ENCODE measurements at regions not wholly inside any gene's neighbourhood (a gene's known extent, or its start where the extent isn't known, plus 50 kb on each side); places are given as distances from the start of the nearest gene placed in this dataset.

DNA sequence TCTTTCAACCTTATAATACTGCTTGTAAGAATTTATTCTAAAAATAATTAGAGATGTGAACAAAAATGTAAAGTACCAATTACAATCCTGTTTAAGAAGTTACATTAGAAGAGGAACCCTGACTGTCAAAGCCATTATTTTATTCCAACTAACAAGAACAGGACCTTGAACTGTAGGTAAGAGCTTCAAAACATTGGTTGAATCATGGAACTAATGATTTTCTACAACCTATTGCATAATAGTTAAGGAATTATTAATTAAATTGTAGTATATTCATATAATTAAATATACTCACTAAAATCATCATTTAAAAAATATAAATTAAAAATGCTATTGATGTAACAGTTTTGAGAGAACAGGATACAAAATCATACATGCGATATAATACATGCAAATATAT lies 649.4 kb upstream of the KIRREL3 start:
- no peaks in the 10 kb centered on the region for H3K36me3 ChIP-seq (ENCODE audit: control insufficient read depth in 2 of 2, insufficient read depth in 2 of 2, low read length in 1 of 2)
- WGBS, 2 donors: 93 to 100% methylated on average over 1 of the region's 1 CpG
- no peaks in the 10 kb centered on the region for H3K27me3 ChIP-seq (ENCODE audit: control insufficient read depth in 1 of 2, insufficient read depth in 2 of 2, low read length in 2 of 2)
- H3K9me3 ChIP-seq (ENCODE audit: control insufficient read depth in 2 of 2, insufficient read depth in 1 of 2, low read depth in 1 of 2, low read length in 1 of 2): peaks cover 0 to 2% of the 10 kb centered on the region in 2 donors
- H3K4me1 ChIP-seq (ENCODE audit: control insufficient read depth in 2 of 2, insufficient read depth in 2 of 2, low read length in 1 of 2): no peaks in the 10 kb centered on the region
- H3K27ac ChIP-seq (ENCODE audit: low read depth in 2 of 2, low read length in 1 of 2): no peak overlapping the region
- H3K4me3 ChIP-seq (ENCODE audit: low read depth in 1 of 2, low read length in 2 of 2): no peak overlapping the region

GRCh38 chr11:127649071-127649470 lies 648.5 kb upstream of the KIRREL3 start:
- peaks cover 0 to 2% of the 10 kb centered on the region in 2 donors for H3K9me3 ChIP-seq (ENCODE audit: control insufficient read depth in 2 of 2, insufficient read depth in 1 of 2, low read depth in 1 of 2, low read length in 1 of 2)
- no peaks in the 10 kb centered on the region for H3K4me1 ChIP-seq (ENCODE audit: control insufficient read depth in 2 of 2, insufficient read depth in 2 of 2, low read length in 1 of 2)
- 45 to 61% methylated on average over 2 of the region's 2 CpGs for WGBS, 2 donors
- H3K36me3 ChIP-seq (ENCODE audit: control insufficient read depth in 2 of 2, insufficient read depth in 2 of 2, low read length in 1 of 2): no peaks in the 10 kb centered on the region
- H3K27ac ChIP-seq (ENCODE audit: low read depth in 2 of 2, low read length in 1 of 2): no peak overlapping the region
- H3K27me3 ChIP-seq (ENCODE audit: control insufficient read depth in 1 of 2, insufficient read depth in 2 of 2, low read length in 2 of 2): no peaks in the 10 kb centered on the region
- H3K4me3 ChIP-seq (ENCODE audit: low read depth in 1 of 2, low read length in 2 of 2): no peak overlapping the region

DNA sequence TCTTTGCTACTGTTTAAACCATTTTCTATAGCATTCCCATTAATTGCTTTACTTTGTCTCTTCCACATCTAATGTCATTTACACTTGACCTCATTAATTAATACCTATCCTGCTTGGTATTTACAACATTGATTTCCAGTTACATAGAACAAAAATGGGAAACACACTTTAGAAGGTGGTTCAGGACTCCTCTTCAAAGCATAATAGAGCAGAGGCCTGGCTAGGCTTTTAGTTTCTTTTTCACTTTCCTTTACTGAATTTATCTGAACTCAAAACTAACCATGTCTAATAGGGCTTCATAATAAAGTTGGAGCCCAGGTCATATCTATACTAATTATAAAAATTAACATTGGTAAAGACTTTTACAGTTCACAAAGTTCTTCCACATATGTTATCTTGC lies 648.0 kb upstream of the KIRREL3 start:
- H3K4me1 ChIP-seq (ENCODE audit: control insufficient read depth in 2 of 2, insufficient read depth in 2 of 2, low read length in 1 of 2): no peaks in the 10 kb centered on the region
- peaks cover 0 to 2% of the 10 kb centered on the region in 2 donors for H3K9me3 ChIP-seq (ENCODE audit: control insufficient read depth in 2 of 2, insufficient read depth in 1 of 2, low read depth in 1 of 2, low read length in 1 of 2)
- H3K4me3 ChIP-seq (ENCODE audit: low read depth in 1 of 2, low read length in 2 of 2): no peak overlapping the region
- H3K36me3 ChIP-seq (ENCODE audit: control insufficient read depth in 2 of 2, insufficient read depth in 2 of 2, low read length in 1 of 2): no peaks in the 10 kb centered on the region
- H3K27ac ChIP-seq (ENCODE audit: low read depth in 2 of 2, low read length in 1 of 2): no peak overlapping the region
- H3K27me3 ChIP-seq (ENCODE audit: control insufficient read depth in 1 of 2, insufficient read depth in 2 of 2, low read length in 2 of 2): no peaks in the 10 kb centered on the region

- no peak overlapping the region for H3K27ac ChIP-seq (ENCODE audit: low read depth in 2 of 2, low read length in 1 of 2)
- 93 to 95% methylated on average over 4 of the region's 4 CpGs for WGBS, 2 donors
- no peaks in the 10 kb centered on the region for H3K27me3 ChIP-seq (ENCODE audit: control insufficient read depth in 1 of 2, insufficient read depth in 2 of 2, low read length in 2 of 2)
- no peaks in the 10 kb centered on the region for H3K4me1 ChIP-seq (ENCODE audit: control insufficient read depth in 2 of 2, insufficient read depth in 2 of 2, low read length in 1 of 2)
- no peaks in the 10 kb centered on the region for H3K36me3 ChIP-seq (ENCODE audit: control insufficient read depth in 2 of 2, insufficient read depth in 2 of 2, low read length in 1 of 2)
- H3K9me3 ChIP-seq (ENCODE audit: control insufficient read depth in 2 of 2, insufficient read depth in 1 of 2, low read depth in 1 of 2, low read length in 1 of 2): peaks cover 0 to 2% of the 10 kb centered on the region in 2 donors
- H3K4me3 ChIP-seq (ENCODE audit: low read depth in 1 of 2, low read length in 2 of 2): no peak overlapping the region
Measured at GRCh38 chr11:127644366-127644765, 643.8 kb upstream of the KIRREL3 start.

DNA sequence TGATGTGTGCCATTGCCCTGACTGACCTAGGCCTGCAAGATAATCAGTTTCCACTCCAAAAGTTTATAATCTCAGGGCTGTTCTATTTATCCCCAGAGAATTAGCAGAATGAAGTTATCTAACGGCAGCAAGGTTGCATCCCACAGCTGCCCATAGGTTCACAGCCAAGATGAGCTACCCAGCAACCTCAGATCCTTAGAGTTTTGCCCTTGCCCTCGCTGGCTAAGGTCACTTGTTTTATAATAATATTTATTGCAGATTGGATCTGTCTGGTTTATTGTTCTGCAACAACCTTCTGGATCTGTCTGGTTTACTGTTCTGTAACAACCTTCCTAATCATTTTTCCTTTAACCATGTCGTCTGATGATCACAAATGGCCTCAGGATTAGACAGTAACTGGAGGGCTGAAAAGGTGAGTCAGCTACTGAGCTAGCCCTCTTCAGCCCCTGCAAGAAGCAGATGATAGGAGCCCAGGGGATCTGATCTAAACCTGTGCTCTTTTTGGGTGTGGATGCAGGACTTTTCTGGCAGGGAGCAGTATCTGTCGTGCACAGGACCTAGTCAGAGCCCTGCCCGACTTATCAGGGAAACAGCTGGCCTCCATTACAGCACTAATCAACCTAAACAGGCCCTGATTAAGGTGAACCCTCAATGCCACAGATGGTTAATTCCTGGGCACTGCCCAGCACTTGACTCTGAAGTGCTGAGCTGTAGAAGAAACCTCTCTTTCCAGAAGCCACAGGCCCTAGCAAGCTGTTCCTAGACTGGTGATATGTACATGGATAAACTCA lies 642.9 kb upstream of the KIRREL3 start:
- 60 to 62% methylated on average over 5 of the region's 5 CpGs for WGBS, 2 donors
- peaks cover 0 to 2% of the 10 kb centered on the region in 2 donors for H3K9me3 ChIP-seq (ENCODE audit: control insufficient read depth in 2 of 2, insufficient read depth in 1 of 2, low read depth in 1 of 2, low read length in 1 of 2)
- H3K27me3 ChIP-seq (ENCODE audit: control insufficient read depth in 1 of 2, insufficient read depth in 2 of 2, low read length in 2 of 2): no peaks in the 10 kb centered on the region
- no peak overlapping the region for H3K27ac ChIP-seq (ENCODE audit: low read depth in 2 of 2, low read length in 1 of 2)
- no peaks in the 10 kb centered on the region for H3K36me3 ChIP-seq (ENCODE audit: control insufficient read depth in 2 of 2, insufficient read depth in 2 of 2, low read length in 1 of 2)
- H3K4me1 ChIP-seq (ENCODE audit: control insufficient read depth in 2 of 2, insufficient read depth in 2 of 2, low read length in 1 of 2): no peaks in the 10 kb centered on the region
- no peak overlapping the region for H3K4me3 ChIP-seq (ENCODE audit: low read depth in 1 of 2, low read length in 2 of 2)

DNA sequence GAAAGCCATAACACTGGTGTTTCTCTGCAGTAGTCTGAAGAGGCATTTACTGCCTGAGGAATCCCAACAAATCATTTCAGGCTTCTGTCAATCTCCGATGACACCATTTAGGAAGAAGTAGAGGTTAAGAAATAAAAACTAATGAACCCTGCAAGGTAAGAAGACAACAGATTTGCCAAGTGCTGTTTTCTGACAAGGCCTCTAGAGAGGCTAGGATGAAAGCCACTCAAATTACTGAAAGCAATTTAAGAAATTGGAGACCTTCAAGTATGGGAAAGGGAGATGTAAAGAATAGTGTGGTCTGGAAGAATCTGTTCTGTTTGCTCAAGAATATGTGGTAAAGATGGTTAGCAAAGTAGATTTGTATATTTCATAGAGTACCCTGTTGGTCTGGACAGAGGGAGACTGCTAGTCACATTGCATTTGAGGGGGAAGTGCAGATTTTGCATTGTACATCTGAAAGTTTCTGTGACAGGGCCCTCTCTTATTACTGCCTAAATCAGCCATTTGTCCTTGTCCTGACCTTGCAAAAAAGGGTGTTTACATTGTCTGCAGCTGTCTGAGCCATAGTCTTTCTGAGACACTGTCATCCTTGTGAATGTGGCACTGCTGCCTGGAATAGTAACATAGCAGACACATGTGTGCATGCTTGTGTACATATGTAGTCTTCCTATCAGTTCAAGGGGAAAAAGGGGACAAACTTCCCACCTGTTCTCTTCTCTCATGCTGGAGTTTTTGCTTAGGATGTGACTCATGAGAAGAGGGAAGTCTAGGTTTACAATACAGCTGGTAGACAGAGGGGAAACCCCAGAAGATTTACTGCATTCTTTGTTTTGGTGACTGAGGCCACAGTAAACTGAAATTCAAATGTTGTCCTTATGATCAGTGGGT lies 640.2 kb upstream of the KIRREL3 start:
- Histone ChIP-seq H3K27ac (ENCODE audit: low read depth in 2 of 2, low read length in 1 of 2) (no peak overlapping the region), H3K4me3 (ENCODE audit: low read depth in 1 of 2, low read length in 2 of 2) (no peak overlapping the region), H3K9me3 (ENCODE audit: control insufficient read depth in 2 of 2, insufficient read depth in 1 of 2, low read depth in 1 of 2, low read length in 1 of 2) (peaks cover 0 to under 1% of the 10 kb centered on the region in 2 donors), H3K4me1 (ENCODE audit: control insufficient read depth in 2 of 2, insufficient read depth in 2 of 2, low read length in 1 of 2) (no peaks in the 10 kb centered on the region), H3K27me3 (ENCODE audit: control insufficient read depth in 1 of 2, insufficient read depth in 2 of 2, low read length in 2 of 2) (no peaks in the 10 kb centered on the region), H3K36me3 (ENCODE audit: control insufficient read depth in 2 of 2, insufficient read depth in 2 of 2, low read length in 1 of 2) (no peaks in the 10 kb centered on the region)
- WGBS, 2 donors: 91 to 95% methylated on average over 1 of the region's 1 CpG

GRCh38 chr11:127639916-127640315 lies 639.3 kb upstream of the KIRREL3 start:
- H3K4me3 ChIP-seq (ENCODE audit: low read depth in 1 of 2, low read length in 2 of 2): no peak overlapping the region
- 47 to 60% methylated on average over 2 of the region's 2 CpGs for WGBS, 2 donors
- H3K36me3 ChIP-seq (ENCODE audit: control insufficient read depth in 2 of 2, insufficient read depth in 2 of 2, low read length in 1 of 2): no peaks in the 10 kb centered on the region
- H3K4me1 ChIP-seq (ENCODE audit: control insufficient read depth in 2 of 2, insufficient read depth in 2 of 2, low read length in 1 of 2): no peaks in the 10 kb centered on the region
- H3K27ac ChIP-seq (ENCODE audit: low read depth in 2 of 2, low read length in 1 of 2): no peak overlapping the region
- H3K27me3 ChIP-seq (ENCODE audit: control insufficient read depth in 1 of 2, insufficient read depth in 2 of 2, low read length in 2 of 2): no peaks in the 10 kb centered on the region
- no peaks in the 10 kb centered on the region for H3K9me3 ChIP-seq (ENCODE audit: control insufficient read depth in 2 of 2, insufficient read depth in 1 of 2, low read depth in 1 of 2, low read length in 1 of 2)

DNA sequence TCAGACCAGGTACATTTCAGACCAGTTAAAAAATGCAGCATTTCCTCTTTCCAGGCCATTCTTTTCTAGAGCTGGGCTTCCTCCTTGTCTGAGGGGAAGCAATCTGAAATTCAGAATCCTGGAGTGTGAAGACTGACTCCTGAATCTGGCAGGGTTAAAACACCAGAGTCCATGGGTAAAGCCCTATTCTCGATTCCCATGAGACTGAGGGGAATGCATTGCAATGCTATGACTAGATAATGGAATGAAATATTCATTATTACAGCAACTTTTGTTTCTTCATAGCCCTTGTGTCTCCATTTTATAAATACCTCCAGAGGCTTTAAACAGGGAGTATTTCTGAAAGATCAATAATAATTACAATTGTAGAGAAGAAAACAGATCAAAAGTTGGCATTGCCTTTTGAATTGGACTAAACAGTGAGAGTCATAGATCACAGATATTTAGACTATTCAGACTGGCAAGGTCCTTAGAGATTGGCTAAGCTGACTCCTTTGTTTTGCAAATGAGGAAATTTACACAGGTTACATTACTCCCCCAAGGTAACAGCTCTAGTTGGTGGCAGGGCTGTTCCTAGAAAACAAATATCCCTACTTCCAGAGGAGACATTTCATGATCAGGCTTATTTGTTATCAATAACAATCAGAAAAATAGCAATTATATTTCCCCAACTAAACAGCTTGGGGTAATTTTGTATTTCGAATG lies 632.6 kb upstream of the KIRREL3 start:
- H3K27me3 ChIP-seq (ENCODE audit: control insufficient read depth in 1 of 2, insufficient read depth in 2 of 2, low read length in 2 of 2): no peaks in the 10 kb centered on the region
- 59 to 68% methylated on average over 2 of the region's 2 CpGs for WGBS, 2 donors

DNA sequence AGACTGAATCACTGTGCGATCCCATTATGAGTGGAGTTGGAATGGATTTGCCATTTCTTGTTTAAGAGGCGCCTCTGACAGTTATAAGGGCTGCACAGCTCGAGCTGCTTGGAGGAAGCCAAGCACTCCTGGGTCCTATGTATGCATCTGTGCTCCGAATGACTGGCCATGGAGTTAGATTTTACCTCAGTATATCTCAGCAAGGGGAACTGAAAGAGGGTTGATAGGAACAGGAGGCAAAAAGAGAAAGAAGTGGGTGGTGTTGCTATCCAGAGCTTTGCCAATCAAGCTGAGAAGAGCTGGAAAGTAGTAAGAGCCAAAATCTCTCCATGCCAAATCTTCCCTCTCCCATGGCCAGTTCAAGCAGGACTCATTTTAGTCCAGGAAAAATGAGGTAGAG lies 632.0 kb upstream of the KIRREL3 start:
- no peak overlapping the region for H3K27ac ChIP-seq (ENCODE audit: low read depth in 2 of 2, low read length in 1 of 2)
- H3K36me3 ChIP-seq (ENCODE audit: control insufficient read depth in 2 of 2, insufficient read depth in 2 of 2, low read length in 1 of 2): no peaks in the 10 kb centered on the region
- whole genome bisulfite sequencing, 2 donors: 69 to 71% methylated on average over 4 of the region's 4 CpGs
- no peak overlapping the region for H3K4me3 ChIP-seq (ENCODE audit: low read depth in 1 of 2, low read length in 2 of 2)
- peaks cover 3 to 4% of the 10 kb centered on the region in 2 donors for H3K9me3 ChIP-seq (ENCODE audit: control insufficient read depth in 2 of 2, insufficient read depth in 1 of 2, low read depth in 1 of 2, low read length in 1 of 2)
- H3K4me1 ChIP-seq (ENCODE audit: control insufficient read depth in 2 of 2, insufficient read depth in 2 of 2, low read length in 1 of 2): no peaks in the 10 kb centered on the region
- no peaks in the 10 kb centered on the region for H3K27me3 ChIP-seq (ENCODE audit: control insufficient read depth in 1 of 2, insufficient read depth in 2 of 2, low read length in 2 of 2)

More for the DNA sequence above, 632.6 kb upstream of the KIRREL3 start:
- H3K9me3 ChIP-seq (ENCODE audit: control insufficient read depth in 2 of 2, insufficient read depth in 1 of 2, low read depth in 1 of 2, low read length in 1 of 2): peaks cover 3 to 4% of the 10 kb centered on the region in 2 donors
- no peak overlapping the region for H3K27ac ChIP-seq (ENCODE audit: low read depth in 2 of 2, low read length in 1 of 2)
- H3K36me3 ChIP-seq (ENCODE audit: control insufficient read depth in 2 of 2, insufficient read depth in 2 of 2, low read length in 1 of 2): no peaks in the 10 kb centered on the region
- H3K4me1 ChIP-seq (ENCODE audit: control insufficient read depth in 2 of 2, insufficient read depth in 2 of 2, low read length in 1 of 2): no peaks in the 10 kb centered on the region
- H3K4me3 ChIP-seq (ENCODE audit: low read depth in 1 of 2, low read length in 2 of 2): no peak overlapping the region

Data from esophagus (tissue), 2 donors.